ENCODE measurements at regions not wholly inside any gene's neighbourhood (a gene's known extent, or its start where the extent isn't known, plus 50 kb on each side); places are given as distances from the start of the nearest gene placed in this dataset.
"Not testable (repeated sequence)": the region's sequence is repeated elsewhere in the genome, so short reads cannot be mapped to it uniquely, and the experiment has no call there.

DNA sequence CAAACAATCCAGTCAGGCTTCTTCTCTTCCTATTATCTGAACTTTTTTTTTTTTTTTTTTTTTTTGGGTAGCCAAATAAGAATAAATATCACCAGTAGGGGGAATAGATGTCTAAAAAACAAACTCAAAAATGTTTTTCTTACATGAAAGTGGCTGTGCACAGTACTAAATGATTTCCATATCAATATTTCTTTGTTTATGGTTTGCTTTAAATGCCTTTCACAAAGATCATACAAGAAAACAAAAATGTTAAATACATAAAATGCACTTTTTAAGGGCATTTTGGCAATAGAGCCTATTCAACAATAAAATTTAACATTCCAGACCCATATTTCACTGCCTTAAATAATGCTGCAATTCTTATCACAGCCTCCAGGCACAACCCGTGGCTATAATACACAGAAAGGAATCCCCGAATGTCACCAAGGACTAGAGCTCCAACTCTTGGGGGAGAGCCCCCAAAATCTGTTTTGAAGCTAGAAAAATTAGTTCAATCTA is 91.1 kb upstream of the TBCA start:
- DNase-seq, result no peak

- DNase-seq, result no peak
These were observed 90.1 kb upstream of the TBCA start for GRCh38 chr5:77866198-77866597.

GRCh38 chr5:77864997-77865396 is 88.9 kb upstream of the TBCA start:
- peak in 1 of 2 donors; percentile 71 for DNase-seq

GRCh38 chr5:77863181-77863580 is 87.0 kb upstream of the TBCA start:
- DNase-seq, result no peak

DNA sequence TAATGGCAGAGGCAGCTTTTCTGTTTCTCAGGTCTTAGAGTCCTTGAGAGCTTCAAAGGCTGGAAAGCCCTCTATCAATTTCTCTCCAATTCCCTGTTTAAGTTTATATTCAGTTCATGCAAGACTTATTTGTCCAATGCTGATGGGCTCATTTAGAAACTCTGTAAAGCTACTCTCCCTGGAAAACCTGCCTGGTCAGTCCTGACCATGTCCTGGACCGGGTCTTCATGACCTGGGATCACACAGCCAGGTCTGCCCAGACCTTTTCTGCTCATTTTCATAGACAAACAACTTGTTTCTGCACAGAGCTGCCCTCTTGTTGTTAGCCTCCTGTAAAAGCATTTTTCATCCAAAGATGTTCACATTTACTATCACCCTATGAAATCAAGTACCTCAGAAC is 85.4 kb upstream of the TBCA start:
- DNase-seq, result no peak

DNA sequence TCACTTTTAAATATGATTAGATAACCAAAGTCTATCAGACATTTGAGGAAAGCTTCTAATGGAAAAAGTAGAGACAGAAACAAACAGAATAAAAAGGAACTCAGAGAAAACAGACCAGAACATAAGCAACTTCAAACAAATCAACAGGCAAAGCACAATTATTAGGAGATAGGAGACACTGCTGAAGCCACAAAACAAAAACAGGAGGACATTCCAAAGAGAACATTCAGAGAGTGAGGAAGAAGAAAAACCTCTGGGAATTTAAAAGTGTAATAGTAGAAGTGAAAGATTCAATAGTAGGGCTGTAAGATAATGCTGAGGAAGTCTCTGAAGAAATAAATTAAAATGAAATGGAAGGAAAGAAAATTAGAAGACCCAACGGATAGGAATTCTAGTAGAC is 83.2 kb upstream of the TBCA start:
- DNase-seq, result no peak

GRCh38 chr5:77858678-77859077 is 82.5 kb upstream of the TBCA start:
- DNase-seq, result not testable (repeated sequence)

GRCh38 chr5:77855369-77855768 is 79.2 kb upstream of the TBCA start:
- DNase-seq, result no peak

DNA sequence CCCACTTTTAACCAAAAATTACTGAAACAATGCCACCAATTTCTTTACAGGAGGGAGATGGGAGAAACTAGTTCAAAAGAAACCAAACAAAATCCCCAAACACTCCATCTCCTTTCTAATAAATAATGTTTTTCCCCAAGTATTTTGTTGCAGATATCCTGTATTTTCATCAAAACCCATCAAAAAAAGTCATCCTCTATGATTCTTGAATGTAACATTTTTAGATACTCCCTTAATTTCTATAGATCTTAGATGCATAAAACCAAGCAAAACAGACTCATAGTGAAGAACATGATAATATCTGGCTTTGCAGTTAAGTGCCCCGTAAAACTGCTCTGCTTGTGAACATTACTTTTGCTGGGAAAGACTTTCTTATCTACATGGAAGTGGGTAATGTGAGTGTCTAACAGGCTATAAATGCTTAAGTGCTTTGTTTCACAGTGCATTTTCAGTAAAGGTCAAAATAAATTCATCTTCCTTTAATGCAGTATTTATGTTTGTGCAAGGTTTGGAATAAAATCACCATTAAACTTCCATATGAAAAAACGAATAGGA is 77.3 kb upstream of the TBCA start:
- DNase-seq, result no peak

- DNase-seq, result peak; percentile 14 to 62
These were observed 76.6 kb upstream of the TBCA start for GRCh38 chr5:77852514-77853352.

DNA sequence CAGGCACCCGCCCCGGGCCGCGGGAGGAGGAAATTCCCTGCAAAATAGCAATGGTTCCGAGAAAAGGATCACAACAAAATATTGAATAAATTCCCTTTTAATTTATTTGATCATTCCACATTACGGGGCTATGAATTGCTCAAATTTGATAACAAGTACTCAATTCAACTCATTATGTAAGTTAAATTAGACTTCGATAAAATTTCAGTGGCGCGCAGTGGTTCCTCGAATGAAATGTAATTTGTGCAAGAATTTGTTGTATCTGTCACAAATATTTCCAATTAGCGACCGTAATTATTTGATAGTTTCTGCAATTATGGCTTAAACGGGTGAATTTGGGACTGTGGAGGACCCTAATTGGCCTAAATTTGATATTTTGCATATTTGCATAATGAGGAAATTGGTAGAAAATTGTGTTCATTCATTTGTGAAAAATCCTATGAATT is 76.0 kb upstream of the TBCA start:
- no peak for DNase-seq

GRCh38 chr5:77851176-77852067 is 75.3 kb upstream of the TBCA start:
- no peak for DNase-seq

DNA sequence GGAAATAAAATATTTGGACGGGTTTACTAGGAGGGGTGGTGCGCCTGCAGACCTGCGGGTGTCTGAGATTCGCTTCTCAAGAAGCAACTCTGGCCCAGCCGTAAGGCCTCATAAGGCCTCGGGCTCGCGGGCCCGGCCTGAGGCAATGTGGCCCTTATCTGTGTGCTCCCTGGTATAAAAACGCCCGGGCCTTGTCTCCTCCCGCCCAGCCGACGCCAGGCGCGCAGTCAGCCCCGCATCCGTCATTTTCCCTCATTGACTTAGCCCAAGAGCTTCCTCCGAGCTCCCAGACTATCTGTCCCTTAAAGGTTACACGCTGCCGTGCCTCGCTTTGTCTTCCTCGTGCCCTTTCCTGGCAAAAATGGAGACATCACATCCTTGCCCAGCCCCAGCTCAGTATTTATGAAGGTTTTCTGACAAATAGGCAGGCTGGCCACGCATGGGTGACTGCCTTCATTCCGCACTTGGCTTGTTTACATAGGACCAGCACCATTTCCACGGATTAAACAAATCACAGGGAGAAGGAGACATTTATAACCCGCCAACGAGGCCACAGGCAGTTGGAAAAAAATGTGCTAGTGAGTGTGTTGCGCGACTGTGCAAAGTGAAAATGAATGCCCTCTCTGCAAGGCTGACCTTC is 74.5 kb upstream of the TBCA start:
- DNase-seq, result no peak

- no peak for DNase-seq
These were observed 73.3 kb upstream of the TBCA start for GRCh38 chr5:77849308-77849900.

- no peak for DNase-seq
These were observed 71.7 kb upstream of the TBCA start for GRCh38 chr5:77847814-77848290.

DNA sequence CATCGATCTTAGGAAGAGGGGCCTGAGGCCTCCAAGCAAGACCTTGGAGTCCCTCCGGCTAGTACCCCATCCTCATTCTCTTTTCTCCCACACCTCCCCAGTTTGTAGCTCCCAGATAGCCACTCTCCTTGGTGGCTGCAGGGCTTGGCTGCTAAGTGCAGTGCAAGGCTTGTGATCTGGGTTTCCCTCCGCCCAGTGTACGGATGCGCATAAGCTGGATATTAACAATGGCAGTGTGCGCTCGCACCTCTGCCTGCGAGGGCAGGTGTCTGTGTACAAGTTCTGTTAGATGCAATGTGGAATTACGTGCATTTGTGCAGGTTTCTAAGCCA is 71.0 kb upstream of the TBCA start:
- DNase-seq, result no peak

DNA sequence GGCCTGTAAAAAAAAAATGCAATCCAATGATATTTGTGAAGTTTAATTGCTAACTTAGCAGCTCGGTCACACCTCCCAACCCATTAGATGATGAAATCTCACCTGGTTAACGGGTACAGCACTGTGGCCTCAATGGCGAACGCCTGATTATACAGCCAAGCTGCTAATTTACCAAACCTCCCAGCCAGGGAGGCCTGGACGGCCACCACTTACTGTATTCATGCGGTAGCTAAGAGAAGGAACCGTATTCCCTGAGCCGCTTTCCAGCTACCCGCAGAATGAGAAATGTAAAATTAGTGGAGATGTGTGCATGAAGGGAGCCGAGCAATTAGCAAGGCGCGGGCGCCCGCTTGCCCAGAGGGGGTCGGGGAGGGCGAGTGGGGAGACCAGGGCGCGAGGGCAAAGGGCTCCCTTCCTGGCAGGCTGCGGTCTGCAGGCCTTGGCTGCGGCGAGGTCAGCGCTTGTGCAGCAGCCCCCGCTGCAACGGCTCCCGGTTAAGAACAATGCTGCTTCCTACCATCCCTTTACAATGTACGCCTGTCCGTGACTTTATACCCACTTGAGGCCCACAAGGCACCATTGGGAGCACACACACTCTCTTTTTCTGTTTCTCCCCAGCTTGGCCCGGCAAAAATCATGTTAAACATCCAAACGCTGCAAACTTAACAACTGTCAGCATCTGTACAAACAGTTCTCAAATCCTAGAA is 70.4 kb upstream of the TBCA start:
- DNase-seq, result no peak

DNA sequence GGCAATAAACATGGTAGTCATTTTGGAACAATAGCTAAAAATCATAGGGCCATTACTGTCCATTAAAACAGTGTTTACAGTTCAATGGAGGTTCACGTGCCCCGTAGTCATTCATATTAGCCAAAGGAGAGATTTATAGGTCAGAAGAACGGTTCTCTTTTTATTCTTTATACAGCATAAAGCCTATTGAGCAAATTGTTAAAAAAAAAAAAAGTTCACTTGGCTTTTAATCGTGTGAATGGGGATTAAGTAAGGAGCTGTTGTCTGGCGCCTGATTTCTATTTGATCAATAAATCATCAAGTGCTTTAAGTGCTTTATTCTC is 69.1 kb upstream of the TBCA start:
- DNase-seq, result no peak

DNA sequence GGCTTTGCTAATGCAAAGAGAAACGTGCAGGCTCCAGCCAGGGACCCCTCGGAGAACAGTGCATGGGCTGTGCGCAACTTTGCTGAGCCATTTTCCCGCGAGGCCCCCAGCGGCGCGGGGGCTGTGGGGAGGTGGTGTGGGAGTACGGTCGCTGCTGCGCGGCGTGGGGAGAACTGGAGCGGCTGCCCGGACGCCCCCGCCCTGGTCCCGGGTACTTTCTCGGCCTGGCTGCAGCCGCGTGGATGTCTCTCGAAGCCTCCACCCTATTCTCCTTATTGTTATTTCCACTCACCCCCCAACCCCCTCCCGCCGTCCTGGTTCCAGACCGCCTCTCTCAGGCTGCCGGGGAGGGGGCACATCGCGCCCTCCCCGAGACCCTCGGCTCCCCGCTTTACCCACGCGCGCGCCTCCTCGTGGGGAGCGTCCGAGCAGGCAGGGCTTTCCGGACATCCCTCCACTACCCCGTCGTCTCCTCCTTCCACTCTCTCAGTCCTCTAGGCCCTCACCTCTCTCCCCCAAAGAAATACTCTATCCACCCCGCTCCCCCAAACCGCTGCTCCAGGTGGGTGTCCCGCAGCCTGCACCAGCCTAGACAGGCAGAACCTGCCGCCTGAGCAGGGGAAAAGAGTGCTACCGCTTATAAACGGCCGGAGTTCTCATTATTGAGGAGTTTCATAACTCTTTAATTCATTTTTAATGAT is 68.6 kb upstream of the TBCA start:
- no peak for DNase-seq

GRCh38 chr5:77844373-77844622 is 68.2 kb upstream of the TBCA start:
- DNase-seq, result no peak

DNA sequence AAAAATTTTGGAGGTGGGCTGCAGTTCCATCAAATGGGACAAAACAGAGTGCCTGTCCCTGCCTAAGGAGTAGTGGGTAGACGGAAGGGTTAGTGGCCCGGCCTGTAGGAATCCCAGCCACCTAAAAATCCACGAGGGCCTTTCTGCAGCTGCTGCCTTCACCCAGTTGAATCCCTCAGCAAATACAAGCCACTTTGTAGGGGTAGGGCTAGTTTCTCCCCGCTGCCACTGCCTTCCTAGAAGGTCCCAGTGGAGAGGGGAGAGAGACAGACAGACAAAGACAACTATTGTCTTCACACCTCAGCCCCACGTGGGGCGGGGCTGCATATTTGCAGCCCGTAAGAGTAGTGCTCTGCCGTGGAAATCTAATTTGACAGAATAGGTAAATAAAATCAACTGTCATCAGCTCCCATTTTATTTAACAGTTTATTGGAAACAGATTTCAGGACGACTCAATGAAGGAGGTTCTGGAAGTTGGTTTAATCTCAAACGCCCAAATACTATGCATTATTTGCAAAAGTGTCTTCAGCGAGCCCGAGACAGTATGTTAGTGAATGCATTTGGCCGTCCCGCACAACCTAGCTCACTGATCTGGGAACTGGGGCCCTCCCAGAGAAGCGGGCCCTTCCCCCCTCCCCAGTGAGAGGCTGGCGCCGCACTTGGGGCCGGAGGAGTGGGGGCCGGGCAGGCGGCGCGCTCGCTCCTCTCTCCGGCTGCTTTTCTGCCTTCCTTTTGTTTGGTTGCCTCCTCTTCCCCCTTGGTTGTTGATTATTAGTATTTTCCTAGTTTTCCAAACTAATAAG is 67.6 kb upstream of the TBCA start:
- DNase-seq, result no peak
